ENCODE measurements at regions not wholly inside any gene's neighbourhood (a gene's known extent, or its start where the extent isn't known, plus 50 kb on each side); places are given as distances from the start of the nearest gene placed in this dataset.
"Not testable (repeated sequence)": the region's sequence is repeated elsewhere in the genome, so short reads cannot be mapped to it uniquely, and the experiment has no call there.

- TF ChIP-seq CTCF, POLR2AphosphoS5 (IDR thresholded peaks at IDR 0.05): not testable (repeated sequence)
Observed at GRCh38 chr21:14011751-14012150, 199.0 kb downstream of the LIPI start.
